Spleen (tissue), 11 donors: ENCODE measurements at regions not wholly inside any gene's neighbourhood (a gene's known extent, or its start where the extent isn't known, plus 50 kb on each side); places are given as distances from the start of the nearest gene placed in this dataset.
"Not testable (repeated sequence)": the region's sequence is repeated elsewhere in the genome, so short reads cannot be mapped to it uniquely, and the experiment has no call there.

Experiments used
- DNase-seq: peaks from one replicate; pipeline ENCODE4 v3.0.0-alpha.2; 2020
- H3K27ac ChIP-seq, 8 donors: fragments of 200-600 bp; sonication (generic) in 7 of 8; 1 replicate in 4 of 8; 2 replicates in 4 of 8; pipeline versions ENCODE4 v1.5.0 to v1.8.0; 2016 to 2021; ENCODE audit warnings: inconsistent platforms in 4 of 8, mild to moderate bottlenecking in 4 of 8, moderate library complexity in 1 of 8
- H3K27me3 ChIP-seq, 7 donors: fragments of 200-600 bp; sonication (generic) in 6 of 7; replicated peaks in 1 of 7; 1 replicate in 4 of 7; 2 replicates in 3 of 7; pipeline versions ENCODE4 v1.5.0 to v1.8.0; 2016 to 2021; ENCODE audit warnings: inconsistent platforms in 3 of 7, mild to moderate bottlenecking in 1 of 7
- H3K36me3 ChIP-seq, 6 donors: fragments of 200-600 bp; sonication (generic) in 5 of 6; 1 replicate in 4 of 6; 2 replicates in 2 of 6; pipeline versions ENCODE4 v1.5.0 to v1.8.0; 2016 to 2021; ENCODE audit warnings: inconsistent platforms in 2 of 6
- H3K4me1 ChIP-seq, 6 donors: fragments of 200-600 bp; sonication (generic) in 5 of 6; 1 replicate in 3 of 6; 2 replicates in 3 of 6; pipeline versions ENCODE4 v1.5.0 to v1.8.0; 2016 to 2021; ENCODE audit warnings: inconsistent platforms in 3 of 6
- H3K4me3 ChIP-seq, 8 donors: fragments of 200-600 bp; sonication (generic) in 7 of 8; 1 replicate in 4 of 8; 2 replicates in 4 of 8; pipeline versions ENCODE4 v1.5.0 to v1.8.0; 2016 to 2021; ENCODE audit warnings: inconsistent platforms in 4 of 8, mild to moderate bottlenecking in 4 of 8, moderate library complexity in 2 of 8
- H3K9me3 ChIP-seq, 8 donors: fragments of 200-600 bp; sonication (generic) in 7 of 8; 1 replicate in 4 of 8; 2 replicates in 4 of 8; pipeline versions ENCODE4 v1.5.0 to v1.8.0; 2016 to 2021; ENCODE audit warnings: inconsistent platforms in 4 of 8
- POLR2A ChIP-seq, 3 donors: fragments of 450-650 bp; IDR thresholded peaks; one replicate each; pipeline ENCODE4 v1.5.1; 2017; ENCODE audit warnings: antibody characterized with exemption in 3 of 3, mild to moderate bottlenecking in 1 of 3
- POLR2AphosphoS5 ChIP-seq, 3 donors: sonication (generic); formaldehyde crosslinking; IDR thresholded peaks; one replicate each; pipeline ENCODE4 v1.5.1; 2017; ENCODE audit warnings: antibody characterized with exemption in 3 of 3
- WGBS, 5 donors: extraction: QIAGEN DNeasy Blood & Tissue Kit in 3 of 5; methylation state at CpG; one replicate each; pipeline versions ENCODE4 v1.1.5 to v1.1.7; 2013 to 2018; 5-methylcytosine and 5-hydroxymethylcytosine counted together
- intact Hi-C: fragments of 100-400 bp; cut with DNase I; formaldehyde crosslinking; loops from one replicate; pipeline ENCODE4 v1.15.0; 2023; ENCODE audit warnings: low total_unique reads
- TF ChIP-seq, protein P1 (sequence below), 11 experiments: fragments of 200-600 bp in 7 of 11; fragments of 450-650 bp in 4 of 11; sonication (generic) in 4 of 11; IDR thresholded peaks in 8 of 11; conservative IDR thresholded peaks in 3 of 11; 1 replicate in 7 of 11; 2 replicates in 4 of 11; pipeline versions ENCODE4 v1.4.0 to v1.8.0; 2016 to 2021; ENCODE audit warnings: antibody characterized with exemption in 11 of 11, inconsistent platforms in 4 of 11, mild to moderate bottlenecking in 1 of 11
- donor health status: healthy with polysubstance abuse.
- donor health status: DM: no; HTN: no; CAD: no; lungs with moderate emphysema.
- donor health status: DM: no; HTN: no; CAD: no.
- donor health status: Bipolar disorder and iron deficiency.
- donor health status: healthy.
- donor health status: DM: no; HTN: no; CAD: no.
- donor health status: DM: yes; HTN: yes; CAD: no.

DNA sequence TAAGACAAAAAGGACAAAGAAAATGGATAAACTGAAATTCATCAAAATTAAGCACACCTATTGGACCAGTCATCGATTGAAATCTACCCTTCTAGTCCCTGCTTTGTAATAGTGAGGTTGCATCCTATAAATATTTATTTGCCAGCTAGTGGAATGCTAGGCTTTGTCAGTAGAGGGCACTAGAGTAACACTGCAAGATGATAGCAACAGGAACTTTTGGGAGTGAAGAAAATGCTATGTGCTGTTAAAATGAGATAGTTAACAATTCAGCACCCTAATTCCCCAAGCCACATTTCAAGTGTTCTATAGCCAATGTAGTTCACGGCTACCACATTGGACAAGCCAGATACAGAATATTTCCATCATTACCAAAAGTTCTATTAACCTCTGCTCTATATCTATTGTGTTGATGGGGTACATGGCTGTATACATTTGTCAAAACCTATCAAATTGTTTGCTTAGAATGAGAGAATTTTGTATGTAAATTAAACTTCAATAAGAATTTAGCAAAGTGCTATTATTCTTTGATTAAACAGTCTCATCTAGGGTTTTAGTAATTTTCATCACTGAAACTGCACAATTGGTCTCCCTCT lies 69.8 kb downstream of the LSMEM1 start:
- no peak overlapping the region for H3K27ac ChIP-seq
- peaks cover 0 to 22% (median 0%) of the 10 kb centered on the region in 7 donors for H3K27me3 ChIP-seq
- H3K9me3 ChIP-seq, result no peaks in the 10 kb centered on the region
- H3K4me3 ChIP-seq, result no peak overlapping the region
- 4 to 10% (median 6%) methylated on average over 2 of the region's 2 CpGs for WGBS, 5 donors
- no peaks in the 10 kb centered on the region for H3K4me1 ChIP-seq
- DNase-seq, result no peak
- intact Hi-C loops, result loop anchor here (5.0 to 10.0 kb wide), 2 partner anchors 344 to 872 kb away; no protein-coding TSS in a partner anchor
- H3K36me3 ChIP-seq, result no peaks in the 10 kb centered on the region
- no peak for TF ChIP-seq POLR2AphosphoS5 (IDR thresholded peaks at IDR 0.05)
- TF ChIP-seq, protein P1, sequence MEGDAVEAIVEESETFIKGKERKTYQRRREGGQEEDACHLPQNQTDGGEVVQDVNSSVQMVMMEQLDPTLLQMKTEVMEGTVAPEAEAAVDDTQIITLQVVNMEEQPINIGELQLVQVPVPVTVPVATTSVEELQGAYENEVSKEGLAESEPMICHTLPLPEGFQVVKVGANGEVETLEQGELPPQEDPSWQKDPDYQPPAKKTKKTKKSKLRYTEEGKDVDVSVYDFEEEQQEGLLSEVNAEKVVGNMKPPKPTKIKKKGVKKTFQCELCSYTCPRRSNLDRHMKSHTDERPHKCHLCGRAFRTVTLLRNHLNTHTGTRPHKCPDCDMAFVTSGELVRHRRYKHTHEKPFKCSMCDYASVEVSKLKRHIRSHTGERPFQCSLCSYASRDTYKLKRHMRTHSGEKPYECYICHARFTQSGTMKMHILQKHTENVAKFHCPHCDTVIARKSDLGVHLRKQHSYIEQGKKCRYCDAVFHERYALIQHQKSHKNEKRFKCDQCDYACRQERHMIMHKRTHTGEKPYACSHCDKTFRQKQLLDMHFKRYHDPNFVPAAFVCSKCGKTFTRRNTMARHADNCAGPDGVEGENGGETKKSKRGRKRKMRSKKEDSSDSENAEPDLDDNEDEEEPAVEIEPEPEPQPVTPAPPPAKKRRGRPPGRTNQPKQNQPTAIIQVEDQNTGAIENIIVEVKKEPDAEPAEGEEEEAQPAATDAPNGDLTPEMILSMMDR (IDR thresholded peaks at IDR 0.05 in 8 of 11, conservative IDR thresholded peaks at IDR 0.05 in 3 of 11), result peak; percentile 55 to 88 (median 78)

DNA sequence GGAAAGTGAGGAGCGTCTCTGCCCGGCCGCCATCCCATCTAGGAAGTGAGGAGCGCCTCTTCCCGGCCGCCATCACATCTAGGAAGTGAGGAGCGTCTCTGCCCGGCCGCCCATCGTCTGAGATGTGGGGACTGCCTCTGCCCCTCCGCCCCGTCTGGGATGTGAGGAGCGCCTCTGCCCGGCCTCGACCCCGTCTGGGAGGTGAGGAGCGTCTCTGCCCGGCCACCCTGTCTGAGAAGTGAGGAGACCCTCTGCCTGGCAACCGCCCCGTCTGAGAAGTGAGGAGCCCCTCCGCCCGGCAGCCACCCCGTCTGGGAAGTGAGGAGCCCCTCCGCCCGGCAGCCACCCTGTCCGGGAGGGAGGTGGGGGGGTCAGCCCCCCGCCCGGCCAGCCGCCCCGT lies 70.7 kb downstream of the LSMEM1 start:
- not testable (repeated sequence) for H3K4me3 ChIP-seq, DNase-seq, H3K9me3 ChIP-seq, H3K4me1 ChIP-seq, H3K36me3 ChIP-seq, H3K27ac ChIP-seq
- intact Hi-C loops, result loop anchor here (5.0 to 10.0 kb wide), 2 partner anchors 343 to 871 kb away; no protein-coding TSS in a partner anchor
- 93 to 96% (median 95%) methylated on average over 12 to 18 of the region's 30 CpGs; no CpG with 5 or more reads in 1 of the 5 donors for WGBS, 5 donors
- peaks cover 0 to 21% (median 0%) of the 10 kb centered on the region in 7 donors for H3K27me3 ChIP-seq

DNA sequence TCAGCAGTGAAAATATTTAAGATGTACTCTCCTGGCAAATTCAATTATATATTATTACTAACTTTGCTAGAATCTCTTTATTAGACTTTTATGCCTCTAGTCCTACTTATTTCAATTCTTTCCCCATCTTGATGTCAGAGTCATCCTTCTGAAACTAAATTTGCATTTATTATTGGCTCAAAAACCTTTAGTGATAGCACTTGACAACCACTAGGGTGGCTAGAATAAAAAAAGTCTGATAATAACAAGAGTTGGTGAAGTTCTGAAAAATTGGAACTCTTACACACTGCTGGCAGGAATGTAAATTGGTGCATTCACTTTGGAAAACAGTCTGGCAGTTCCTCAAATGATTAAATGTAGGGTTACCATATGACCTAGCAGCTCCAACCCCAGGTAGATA lies 73.8 kb downstream of the LSMEM1 start:
- H3K9me3 ChIP-seq, result no peaks in the 10 kb centered on the region
- no peak overlapping the region for H3K4me3 ChIP-seq
- no peaks in the 10 kb centered on the region for H3K4me1 ChIP-seq
- H3K27me3 ChIP-seq, result peaks cover 0 to 2% (median 0%) of the 10 kb centered on the region in 7 donors
- intact Hi-C loops, result loop anchor here (5.0 to 10.0 kb wide), 2 partner anchors 340 to 868 kb away; no protein-coding TSS in a partner anchor
- H3K27ac ChIP-seq, result no peak overlapping the region
- DNase-seq, result no peak
- H3K36me3 ChIP-seq, result no peaks in the 10 kb centered on the region
- TF ChIP-seq, protein P1 (IDR thresholded peaks at IDR 0.05 in 8 of 11, conservative IDR thresholded peaks at IDR 0.05 in 3 of 11), result no peak
- no peak for TF ChIP-seq POLR2A (IDR thresholded peaks at IDR 0.05)
- TF ChIP-seq POLR2AphosphoS5 (IDR thresholded peaks at IDR 0.05), result no peak

- no peak overlapping the region for H3K27ac ChIP-seq
- H3K4me1 ChIP-seq, result no peaks in the 10 kb centered on the region
- TF ChIP-seq POLR2A (IDR thresholded peaks at IDR 0.05) (no peak), POLR2AphosphoS5 (IDR thresholded peaks at IDR 0.05) (no peak)
- TF ChIP-seq, protein P1 (IDR thresholded peaks at IDR 0.05 in 8 of 11, conservative IDR thresholded peaks at IDR 0.05 in 3 of 11), result no peak
- no peak for DNase-seq
- no peak overlapping the region for H3K4me3 ChIP-seq
- intact Hi-C loops, result loop anchor here (10.0 kb wide), 1 partner anchor 338 kb away; no protein-coding TSS in a partner anchor
- H3K9me3 ChIP-seq, result no peaks in the 10 kb centered on the region
- WGBS, 5 donors, result 73 to 85% (median 85%) methylated on average over 1 of the region's 1 CpG
- no peaks in the 10 kb centered on the region for H3K27me3 ChIP-seq
- no peaks in the 10 kb centered on the region for H3K36me3 ChIP-seq
These were observed 75.8 kb downstream of the LSMEM1 start for GRCh38 chr7:112556633-112557032.
